GM13976 (cell line): ENCODE measurements at regions not wholly inside any gene's neighbourhood (a gene's known extent, or its start where the extent isn't known, plus 50 kb on each side); places are given as distances from the start of the nearest gene placed in this dataset.

Experiments used
- DNase-seq: peaks from one replicate; pipeline ENCODE4 v3.0.0; 2012; ENCODE audit warnings: low spot score
- in situ Hi-C: fragments of 300-500 bp; cut with MboI; formaldehyde crosslinking; loops from one replicate; pipeline ENCODE4 v1.12.0; 2022; ENCODE audit warnings: low sequenced_read_pairs, mixed read lengths, inconsistent platforms; ENCODE audit not compliant: unreplicated experiment
- TF ChIP-seq, protein P1 (sequence below): IDR thresholded peaks from 2 replicates; pipeline ENCODE4 v1.5.1; 2012; ENCODE audit warnings: borderline replicate concordance, mild to moderate bottlenecking; ENCODE audit not compliant: insufficient read depth; ENCODE audit errors: extremely low read depth, missing control alignments, control extremely low read depth

DNA sequence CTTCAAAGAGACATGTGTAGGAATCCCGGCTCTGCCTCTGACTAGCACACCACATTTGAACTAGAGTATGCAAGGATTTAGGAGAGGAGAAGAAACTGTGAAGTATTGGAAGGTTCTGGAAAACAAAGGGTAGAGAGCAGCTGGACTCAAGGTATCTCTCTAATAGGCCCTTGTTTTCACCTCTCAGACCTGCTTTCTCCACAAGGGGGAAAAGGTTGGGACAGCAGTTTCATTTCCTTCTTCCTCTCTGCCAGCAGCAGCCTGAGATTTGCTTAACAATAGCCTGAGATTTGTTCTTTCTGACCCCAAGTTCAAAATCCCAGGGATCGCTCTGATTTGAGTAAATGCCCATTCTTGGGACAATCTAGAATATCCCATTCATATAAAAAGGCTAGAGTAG is 430.6 kb upstream of the MCTP2 start:
- TF ChIP-seq, protein P1, sequence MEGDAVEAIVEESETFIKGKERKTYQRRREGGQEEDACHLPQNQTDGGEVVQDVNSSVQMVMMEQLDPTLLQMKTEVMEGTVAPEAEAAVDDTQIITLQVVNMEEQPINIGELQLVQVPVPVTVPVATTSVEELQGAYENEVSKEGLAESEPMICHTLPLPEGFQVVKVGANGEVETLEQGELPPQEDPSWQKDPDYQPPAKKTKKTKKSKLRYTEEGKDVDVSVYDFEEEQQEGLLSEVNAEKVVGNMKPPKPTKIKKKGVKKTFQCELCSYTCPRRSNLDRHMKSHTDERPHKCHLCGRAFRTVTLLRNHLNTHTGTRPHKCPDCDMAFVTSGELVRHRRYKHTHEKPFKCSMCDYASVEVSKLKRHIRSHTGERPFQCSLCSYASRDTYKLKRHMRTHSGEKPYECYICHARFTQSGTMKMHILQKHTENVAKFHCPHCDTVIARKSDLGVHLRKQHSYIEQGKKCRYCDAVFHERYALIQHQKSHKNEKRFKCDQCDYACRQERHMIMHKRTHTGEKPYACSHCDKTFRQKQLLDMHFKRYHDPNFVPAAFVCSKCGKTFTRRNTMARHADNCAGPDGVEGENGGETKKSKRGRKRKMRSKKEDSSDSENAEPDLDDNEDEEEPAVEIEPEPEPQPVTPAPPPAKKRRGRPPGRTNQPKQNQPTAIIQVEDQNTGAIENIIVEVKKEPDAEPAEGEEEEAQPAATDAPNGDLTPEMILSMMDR = no peak

DNA sequence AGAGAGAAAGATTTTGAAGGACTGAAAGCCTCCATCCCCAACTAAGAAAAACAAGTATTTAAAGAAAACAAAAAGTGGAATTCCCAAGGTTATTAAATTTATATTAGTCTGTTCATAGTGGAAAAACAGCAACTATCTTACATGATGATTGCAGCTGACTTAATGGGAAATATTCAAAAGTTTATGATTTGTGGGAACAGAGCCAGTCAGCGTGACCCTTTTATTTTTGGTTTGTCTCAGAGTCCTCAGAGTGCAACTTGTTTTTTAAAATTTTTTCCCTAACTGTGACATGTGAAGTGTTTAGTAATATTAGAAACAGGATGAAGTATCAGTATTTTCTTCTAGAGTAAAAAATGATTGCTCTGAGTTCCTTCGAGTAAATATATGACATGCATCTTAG is 441.9 kb upstream of the MCTP2 start:
- in situ Hi-C loops = no loop called here
- TF ChIP-seq, protein P1 = no peak

More for the DNA sequence above, 430.6 kb upstream of the MCTP2 start:
- in situ Hi-C loops = no loop called here
- DNase-seq = no peak

DNA sequence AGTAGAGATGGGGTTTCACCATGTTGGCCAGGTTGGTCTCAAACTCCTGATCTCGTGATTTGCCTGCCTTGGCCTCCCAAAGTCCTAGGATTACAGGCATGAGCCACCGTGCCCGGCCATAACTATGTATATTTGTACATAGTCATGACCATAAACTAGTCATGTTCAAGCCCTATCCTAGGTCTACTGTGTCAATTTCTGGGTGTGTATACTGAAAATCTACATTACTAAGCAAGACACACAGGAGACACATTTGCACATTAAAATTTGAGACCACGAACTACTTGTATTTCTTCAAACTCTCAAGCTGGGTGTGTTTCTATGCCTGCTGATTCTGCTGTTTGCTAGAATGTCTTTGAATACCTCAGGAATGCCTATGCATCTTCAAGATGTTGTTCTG is 451.3 kb upstream of the MCTP2 start:
- in situ Hi-C loops = no loop called here
- DNase-seq = no peak
- TF ChIP-seq, protein P1 = no peak

More for the DNA sequence above, 441.9 kb upstream of the MCTP2 start:
- no peak for DNase-seq

DNA sequence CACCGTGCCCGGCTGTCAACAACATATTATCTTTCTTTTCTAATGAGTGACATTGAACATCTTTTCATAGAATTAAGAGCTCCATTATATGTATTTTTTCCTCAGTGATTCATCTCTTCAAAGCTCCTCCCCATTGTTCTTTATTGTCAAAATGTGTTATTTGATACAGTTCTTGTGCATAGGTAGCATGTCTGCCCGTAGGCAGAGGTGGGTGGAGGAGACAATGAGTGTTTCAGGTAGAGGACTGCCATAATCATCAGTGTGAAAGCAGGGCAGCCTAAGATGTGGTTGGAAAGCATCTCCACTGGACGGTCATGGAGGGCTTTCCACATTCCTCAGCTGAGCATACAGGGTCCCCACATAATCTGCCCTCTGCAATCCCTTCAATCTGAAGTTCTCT is 452.0 kb upstream of the MCTP2 start:
- in situ Hi-C loops = no loop called here
- TF ChIP-seq, protein P1 = no peak
- no peak for DNase-seq

DNA sequence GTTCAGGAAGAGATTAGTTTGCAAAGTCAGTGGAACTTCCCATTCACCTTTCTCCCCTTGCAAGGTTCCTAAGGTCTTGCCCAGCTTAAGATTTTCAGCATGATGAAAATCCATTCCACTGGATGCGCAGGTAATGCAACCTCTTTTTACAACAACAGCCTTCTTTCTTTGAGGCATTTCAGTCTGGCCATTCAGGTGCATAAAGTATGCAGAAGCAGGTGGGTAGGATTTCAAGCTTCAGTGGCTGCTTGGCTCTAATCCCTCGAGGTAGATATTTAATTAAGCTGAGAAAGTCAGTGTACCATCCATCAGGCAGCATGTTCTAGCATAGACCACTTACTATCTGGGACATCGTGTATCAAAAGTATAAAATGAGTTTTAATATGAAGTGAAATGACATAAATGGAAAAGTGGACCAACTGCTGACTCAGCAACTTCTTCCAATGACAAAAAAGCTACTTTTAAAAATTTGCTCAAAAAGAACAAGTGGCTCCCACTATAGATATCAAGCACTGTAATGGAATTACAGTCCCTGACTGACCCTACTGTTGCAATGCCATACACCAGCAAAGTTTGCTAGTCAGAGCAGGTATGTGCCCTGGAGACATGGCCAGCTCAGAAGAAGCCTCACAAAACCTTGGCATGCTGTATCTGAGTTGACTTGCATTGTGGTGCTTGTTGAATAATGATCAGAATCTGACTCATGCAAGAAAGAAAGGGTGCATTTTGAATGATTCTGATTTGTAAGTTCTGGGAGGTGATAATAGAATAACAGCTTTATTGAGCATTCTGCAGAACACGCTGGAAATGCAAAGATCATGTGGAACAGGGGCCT is 459.9 kb upstream of the MCTP2 start:
- DNase-seq = no peak
- in situ Hi-C loops = no loop called here
- TF ChIP-seq, protein P1 = no peak

DNA sequence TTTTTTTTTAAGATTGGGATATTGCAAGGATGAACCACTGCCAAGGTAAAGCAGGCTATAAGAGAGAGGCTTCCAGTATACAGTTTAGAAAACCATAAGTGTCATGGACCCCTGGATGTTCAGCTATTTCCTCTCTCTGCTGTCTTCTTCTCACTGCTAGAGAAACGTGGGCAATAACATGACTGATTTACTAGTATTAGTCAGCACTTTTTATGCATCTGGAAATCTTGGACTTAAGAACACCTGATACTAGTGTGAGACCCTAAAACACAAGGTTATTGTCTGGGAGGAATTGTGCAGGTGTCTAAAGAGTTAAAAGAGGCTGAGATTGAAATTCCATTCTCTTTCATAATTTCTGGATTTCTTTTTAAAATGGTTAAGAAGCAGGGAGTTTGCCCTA is 460.6 kb upstream of the MCTP2 start:
- in situ Hi-C loops = no loop called here
- DNase-seq = no peak
- TF ChIP-seq, protein P1 = no peak
